ENCODE measurements at regions not wholly inside any gene's neighbourhood (a gene's known extent, or its start where the extent isn't known, plus 50 kb on each side); places are given as distances from the start of the nearest gene placed in this dataset.

DNA sequence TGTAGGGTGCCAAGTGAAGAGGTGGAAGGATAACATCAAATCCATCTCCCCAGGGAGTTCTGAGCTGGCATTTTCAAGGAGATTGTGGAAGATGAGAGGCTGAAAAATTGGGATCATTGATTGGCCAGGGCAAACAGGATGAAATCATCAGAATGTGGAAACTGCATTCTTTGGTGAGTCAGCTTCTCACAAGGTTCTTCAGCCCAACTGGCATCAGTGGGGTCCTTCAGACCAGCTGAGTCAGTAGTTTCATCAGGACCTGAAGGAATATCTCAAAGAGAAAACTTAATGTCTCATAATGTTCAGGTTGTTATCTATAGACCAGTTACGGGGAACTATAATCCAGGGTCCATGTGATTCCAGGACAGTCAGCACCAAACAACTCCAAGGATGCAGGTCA lies 195.8 kb downstream of the HAO1 start:
- TF ChIP-seq, protein P1, sequence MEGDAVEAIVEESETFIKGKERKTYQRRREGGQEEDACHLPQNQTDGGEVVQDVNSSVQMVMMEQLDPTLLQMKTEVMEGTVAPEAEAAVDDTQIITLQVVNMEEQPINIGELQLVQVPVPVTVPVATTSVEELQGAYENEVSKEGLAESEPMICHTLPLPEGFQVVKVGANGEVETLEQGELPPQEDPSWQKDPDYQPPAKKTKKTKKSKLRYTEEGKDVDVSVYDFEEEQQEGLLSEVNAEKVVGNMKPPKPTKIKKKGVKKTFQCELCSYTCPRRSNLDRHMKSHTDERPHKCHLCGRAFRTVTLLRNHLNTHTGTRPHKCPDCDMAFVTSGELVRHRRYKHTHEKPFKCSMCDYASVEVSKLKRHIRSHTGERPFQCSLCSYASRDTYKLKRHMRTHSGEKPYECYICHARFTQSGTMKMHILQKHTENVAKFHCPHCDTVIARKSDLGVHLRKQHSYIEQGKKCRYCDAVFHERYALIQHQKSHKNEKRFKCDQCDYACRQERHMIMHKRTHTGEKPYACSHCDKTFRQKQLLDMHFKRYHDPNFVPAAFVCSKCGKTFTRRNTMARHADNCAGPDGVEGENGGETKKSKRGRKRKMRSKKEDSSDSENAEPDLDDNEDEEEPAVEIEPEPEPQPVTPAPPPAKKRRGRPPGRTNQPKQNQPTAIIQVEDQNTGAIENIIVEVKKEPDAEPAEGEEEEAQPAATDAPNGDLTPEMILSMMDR (conservative IDR thresholded peaks at IDR 0.05; ENCODE audit: low read depth in 2 of 2) = no peak
- TF ChIP-seq POLR2AphosphoS5 (IDR thresholded peaks at IDR 0.05; ENCODE audit: low read depth) (no peak), EZH2 (IDR thresholded peaks at IDR 0.05; ENCODE audit: low read depth, unreplicated experiment) (no peak), ZNF114 (CRISPR knock-in tag; IDR thresholded peaks at IDR 0.05) (no peak), JUNB (IDR thresholded peaks at IDR 0.05; ENCODE audit: unreplicated experiment) (no peak), CREB1 (CRISPR knock-in tag; IDR thresholded peaks at IDR 0.05; ENCODE audit: low read depth) (no peak), EZH2phosphoT487 (IDR thresholded peaks at IDR 0.05; ENCODE audit: unreplicated experiment) (no peak), ZNF331 (CRISPR knock-in tag; IDR thresholded peaks at IDR 0.05; ENCODE audit: low read depth) (no peak), STAT1 (IDR thresholded peaks at IDR 0.05; ENCODE audit: unreplicated experiment) (no peak), NANOG (IDR thresholded peaks at IDR 0.05; ENCODE audit: borderline replicate concordance) (no peak)
- TF ChIP-seq, protein P2, sequence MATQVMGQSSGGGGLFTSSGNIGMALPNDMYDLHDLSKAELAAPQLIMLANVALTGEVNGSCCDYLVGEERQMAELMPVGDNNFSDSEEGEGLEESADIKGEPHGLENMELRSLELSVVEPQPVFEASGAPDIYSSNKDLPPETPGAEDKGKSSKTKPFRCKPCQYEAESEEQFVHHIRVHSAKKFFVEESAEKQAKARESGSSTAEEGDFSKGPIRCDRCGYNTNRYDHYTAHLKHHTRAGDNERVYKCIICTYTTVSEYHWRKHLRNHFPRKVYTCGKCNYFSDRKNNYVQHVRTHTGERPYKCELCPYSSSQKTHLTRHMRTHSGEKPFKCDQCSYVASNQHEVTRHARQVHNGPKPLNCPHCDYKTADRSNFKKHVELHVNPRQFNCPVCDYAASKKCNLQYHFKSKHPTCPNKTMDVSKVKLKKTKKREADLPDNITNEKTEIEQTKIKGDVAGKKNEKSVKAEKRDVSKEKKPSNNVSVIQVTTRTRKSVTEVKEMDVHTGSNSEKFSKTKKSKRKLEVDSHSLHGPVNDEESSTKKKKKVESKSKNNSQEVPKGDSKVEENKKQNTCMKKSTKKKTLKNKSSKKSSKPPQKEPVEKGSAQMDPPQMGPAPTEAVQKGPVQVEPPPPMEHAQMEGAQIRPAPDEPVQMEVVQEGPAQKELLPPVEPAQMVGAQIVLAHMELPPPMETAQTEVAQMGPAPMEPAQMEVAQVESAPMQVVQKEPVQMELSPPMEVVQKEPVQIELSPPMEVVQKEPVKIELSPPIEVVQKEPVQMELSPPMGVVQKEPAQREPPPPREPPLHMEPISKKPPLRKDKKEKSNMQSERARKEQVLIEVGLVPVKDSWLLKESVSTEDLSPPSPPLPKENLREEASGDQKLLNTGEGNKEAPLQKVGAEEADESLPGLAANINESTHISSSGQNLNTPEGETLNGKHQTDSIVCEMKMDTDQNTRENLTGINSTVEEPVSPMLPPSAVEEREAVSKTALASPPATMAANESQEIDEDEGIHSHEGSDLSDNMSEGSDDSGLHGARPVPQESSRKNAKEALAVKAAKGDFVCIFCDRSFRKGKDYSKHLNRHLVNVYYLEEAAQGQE (IDR thresholded peaks at IDR 0.05; ENCODE audit: unreplicated experiment) = no peak
- TF ChIP-seq, protein P3, sequence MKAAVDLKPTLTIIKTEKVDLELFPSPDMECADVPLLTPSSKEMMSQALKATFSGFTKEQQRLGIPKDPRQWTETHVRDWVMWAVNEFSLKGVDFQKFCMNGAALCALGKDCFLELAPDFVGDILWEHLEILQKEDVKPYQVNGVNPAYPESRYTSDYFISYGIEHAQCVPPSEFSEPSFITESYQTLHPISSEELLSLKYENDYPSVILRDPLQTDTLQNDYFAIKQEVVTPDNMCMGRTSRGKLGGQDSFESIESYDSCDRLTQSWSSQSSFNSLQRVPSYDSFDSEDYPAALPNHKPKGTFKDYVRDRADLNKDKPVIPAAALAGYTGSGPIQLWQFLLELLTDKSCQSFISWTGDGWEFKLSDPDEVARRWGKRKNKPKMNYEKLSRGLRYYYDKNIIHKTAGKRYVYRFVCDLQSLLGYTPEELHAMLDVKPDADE (IDR thresholded peaks at IDR 0.05) = no peak
- TF ChIP-seq, protein P4, sequence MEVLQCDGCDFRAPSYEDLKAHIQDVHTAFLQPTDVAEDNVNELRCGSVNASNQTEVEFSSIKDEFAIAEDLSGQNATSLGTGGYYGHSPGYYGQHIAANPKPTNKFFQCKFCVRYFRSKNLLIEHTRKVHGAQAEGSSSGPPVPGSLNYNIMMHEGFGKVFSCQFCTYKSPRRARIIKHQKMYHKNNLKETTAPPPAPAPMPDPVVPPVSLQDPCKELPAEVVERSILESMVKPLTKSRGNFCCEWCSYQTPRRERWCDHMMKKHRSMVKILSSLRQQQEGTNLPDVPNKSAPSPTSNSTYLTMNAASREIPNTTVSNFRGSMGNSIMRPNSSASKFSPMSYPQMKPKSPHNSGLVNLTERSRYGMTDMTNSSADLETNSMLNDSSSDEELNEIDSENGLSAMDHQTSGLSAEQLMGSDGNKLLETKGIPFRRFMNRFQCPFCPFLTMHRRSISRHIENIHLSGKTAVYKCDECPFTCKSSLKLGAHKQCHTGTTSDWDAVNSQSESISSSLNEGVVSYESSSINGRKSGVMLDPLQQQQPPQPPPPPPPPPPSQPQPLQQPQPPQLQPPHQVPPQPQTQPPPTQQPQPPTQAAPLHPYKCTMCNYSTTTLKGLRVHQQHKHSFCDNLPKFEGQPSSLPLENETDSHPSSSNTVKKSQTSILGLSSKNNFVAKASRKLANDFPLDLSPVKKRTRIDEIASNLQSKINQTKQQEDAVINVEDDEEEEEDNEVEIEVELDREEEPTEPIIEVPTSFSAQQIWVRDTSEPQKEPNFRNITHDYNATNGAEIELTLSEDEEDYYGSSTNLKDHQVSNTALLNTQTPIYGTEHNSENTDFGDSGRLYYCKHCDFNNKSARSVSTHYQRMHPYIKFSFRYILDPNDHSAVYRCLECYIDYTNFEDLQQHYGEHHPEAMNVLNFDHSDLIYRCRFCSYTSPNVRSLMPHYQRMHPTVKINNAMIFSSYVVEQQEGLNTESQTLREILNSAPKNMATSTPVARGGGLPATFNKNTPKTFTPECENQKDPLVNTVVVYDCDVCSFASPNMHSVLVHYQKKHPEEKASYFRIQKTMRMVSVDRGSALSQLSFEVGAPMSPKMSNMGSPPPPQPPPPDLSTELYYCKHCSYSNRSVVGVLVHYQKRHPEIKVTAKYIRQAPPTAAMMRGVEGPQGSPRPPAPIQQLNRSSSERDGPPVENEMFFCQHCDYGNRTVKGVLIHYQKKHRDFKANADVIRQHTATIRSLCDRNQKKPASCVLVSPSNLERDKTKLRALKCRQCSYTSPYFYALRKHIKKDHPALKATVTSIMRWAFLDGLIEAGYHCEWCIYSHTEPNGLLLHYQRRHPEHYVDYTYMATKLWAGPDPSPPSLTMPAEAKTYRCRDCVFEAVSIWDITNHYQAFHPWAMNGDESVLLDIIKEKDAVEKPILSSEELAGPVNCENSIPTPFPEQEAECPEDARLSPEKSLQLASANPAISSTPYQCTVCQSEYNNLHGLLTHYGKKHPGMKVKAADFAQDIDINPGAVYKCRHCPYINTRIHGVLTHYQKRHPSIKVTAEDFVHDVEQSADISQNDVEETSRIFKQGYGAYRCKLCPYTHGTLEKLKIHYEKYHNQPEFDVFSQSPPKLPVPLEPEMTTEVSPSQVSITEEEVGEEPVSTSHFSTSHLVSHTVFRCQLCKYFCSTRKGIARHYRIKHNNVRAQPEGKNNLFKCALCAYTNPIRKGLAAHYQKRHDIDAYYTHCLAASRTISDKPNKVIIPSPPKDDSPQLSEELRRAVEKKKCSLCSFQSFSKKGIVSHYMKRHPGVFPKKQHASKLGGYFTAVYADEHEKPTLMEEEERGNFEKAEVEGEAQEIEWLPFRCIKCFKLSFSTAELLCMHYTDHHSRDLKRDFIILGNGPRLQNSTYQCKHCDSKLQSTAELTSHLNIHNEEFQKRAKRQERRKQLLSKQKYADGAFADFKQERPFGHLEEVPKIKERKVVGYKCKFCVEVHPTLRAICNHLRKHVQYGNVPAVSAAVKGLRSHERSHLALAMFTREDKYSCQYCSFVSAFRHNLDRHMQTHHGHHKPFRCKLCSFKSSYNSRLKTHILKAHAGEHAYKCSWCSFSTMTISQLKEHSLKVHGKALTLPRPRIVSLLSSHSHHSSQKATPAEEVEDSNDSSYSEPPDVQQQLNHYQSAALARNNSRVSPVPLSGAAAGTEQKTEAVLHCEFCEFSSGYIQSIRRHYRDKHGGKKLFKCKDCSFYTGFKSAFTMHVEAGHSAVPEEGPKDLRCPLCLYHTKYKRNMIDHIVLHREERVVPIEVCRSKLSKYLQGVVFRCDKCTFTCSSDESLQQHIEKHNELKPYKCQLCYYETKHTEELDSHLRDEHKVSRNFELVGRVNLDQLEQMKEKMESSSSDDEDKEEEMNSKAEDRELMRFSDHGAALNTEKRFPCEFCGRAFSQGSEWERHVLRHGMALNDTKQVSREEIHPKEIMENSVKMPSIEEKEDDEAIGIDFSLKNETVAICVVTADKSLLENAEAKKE (CRISPR knock-in tag; IDR thresholded peaks at IDR 0.05) = no peak

Data from GM23338 (cell line).